RWPE1 (cell line): ENCODE measurements at regions not wholly inside any gene's neighbourhood (a gene's known extent, or its start where the extent isn't known, plus 50 kb on each side); places are given as distances from the start of the nearest gene placed in this dataset.
"Not testable (repeated sequence)": the region's sequence is repeated elsewhere in the genome, so short reads cannot be mapped to it uniquely, and the experiment has no call there.

Source experiments
- CTCF ChIA-PET: fragments of 350-600 bp; sonication (Branson Sonifier 250); formaldehyde crosslinking; extraction: SDS; loops from one replicate; lab custom pipeline; 2021; lab: Yijun Ruan, JAX
- POLR2A ChIA-PET: fragments of 400-600 bp; formaldehyde crosslinking; extraction: SDS; loops from one replicate; lab custom pipeline; 2020; ENCODE audit warnings: antibody characterized with exemption; ENCODE audit not compliant: low non-redundant PET; lab: Yijun Ruan, JAX
- DNase-seq: peaks from one replicate; pipeline ENCODE4 v3.0.0; 2012; ENCODE audit warnings: low spot score
- H3K27ac ChIP-seq: fragments of 450-650 bp; 2 replicates; pipeline ENCODE4 v1.5.1; 2017
- TF ChIP-seq, protein P1 (sequence below): fragments of 450-650 bp; conservative IDR thresholded peaks from 2 replicates; pipeline ENCODE4 v1.5.1; 2017; ENCODE audit warnings: low read depth, mild to moderate bottlenecking

DNA sequence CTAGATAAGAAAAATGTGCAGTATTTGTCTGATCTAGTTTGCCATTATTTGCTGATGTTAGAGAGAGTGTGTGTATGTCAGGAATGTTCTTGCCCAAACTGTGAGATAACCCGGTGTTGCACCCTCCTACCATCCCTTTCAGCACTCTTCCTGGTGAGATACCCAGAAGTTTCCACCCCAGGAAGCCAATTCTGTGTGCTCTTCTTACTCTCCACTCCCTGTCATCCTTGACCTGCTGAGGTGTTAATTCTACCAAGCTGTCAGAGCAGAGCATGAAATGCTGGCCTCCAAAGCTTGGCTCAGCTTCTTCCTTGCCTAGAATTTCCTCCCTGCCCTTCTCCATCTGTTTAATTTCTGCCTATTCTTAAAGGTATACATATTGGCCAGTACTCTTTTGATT is 237.3 kb upstream of the CNR1 start:
- POLR2A ChIA-PET, result no interaction called here
- no peak for DNase-seq

DNA sequence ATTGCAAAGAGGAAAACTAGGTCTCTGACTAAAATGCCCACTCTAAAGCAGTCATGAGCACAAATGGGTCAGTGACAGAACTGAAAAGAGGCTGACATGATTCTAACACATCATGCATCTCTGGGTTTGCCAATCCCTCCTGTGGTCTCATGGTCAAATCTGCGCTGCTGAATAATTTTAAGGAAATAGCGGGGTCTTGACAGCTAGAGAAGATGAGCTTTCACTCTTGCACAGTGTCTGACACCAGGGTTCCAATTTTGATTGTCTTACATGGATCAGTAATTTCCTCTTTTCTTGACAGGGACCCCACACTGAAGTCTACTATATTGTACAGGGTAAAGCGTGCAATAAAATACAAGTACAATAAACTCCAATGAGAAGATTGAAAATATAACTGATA is 236.8 kb upstream of the CNR1 start:
- no peak overlapping the region for H3K27ac ChIP-seq
- ChIA-PET CTCF (no interaction called here), POLR2A (no interaction called here)
- no peak for DNase-seq
- TF ChIP-seq, protein P1, sequence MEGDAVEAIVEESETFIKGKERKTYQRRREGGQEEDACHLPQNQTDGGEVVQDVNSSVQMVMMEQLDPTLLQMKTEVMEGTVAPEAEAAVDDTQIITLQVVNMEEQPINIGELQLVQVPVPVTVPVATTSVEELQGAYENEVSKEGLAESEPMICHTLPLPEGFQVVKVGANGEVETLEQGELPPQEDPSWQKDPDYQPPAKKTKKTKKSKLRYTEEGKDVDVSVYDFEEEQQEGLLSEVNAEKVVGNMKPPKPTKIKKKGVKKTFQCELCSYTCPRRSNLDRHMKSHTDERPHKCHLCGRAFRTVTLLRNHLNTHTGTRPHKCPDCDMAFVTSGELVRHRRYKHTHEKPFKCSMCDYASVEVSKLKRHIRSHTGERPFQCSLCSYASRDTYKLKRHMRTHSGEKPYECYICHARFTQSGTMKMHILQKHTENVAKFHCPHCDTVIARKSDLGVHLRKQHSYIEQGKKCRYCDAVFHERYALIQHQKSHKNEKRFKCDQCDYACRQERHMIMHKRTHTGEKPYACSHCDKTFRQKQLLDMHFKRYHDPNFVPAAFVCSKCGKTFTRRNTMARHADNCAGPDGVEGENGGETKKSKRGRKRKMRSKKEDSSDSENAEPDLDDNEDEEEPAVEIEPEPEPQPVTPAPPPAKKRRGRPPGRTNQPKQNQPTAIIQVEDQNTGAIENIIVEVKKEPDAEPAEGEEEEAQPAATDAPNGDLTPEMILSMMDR, result no peak

More for the DNA sequence above, 237.3 kb upstream of the CNR1 start:
- TF ChIP-seq, protein P1, result no peak
- CTCF ChIA-PET, result no interaction called here
- no peak overlapping the region for H3K27ac ChIP-seq

DNA sequence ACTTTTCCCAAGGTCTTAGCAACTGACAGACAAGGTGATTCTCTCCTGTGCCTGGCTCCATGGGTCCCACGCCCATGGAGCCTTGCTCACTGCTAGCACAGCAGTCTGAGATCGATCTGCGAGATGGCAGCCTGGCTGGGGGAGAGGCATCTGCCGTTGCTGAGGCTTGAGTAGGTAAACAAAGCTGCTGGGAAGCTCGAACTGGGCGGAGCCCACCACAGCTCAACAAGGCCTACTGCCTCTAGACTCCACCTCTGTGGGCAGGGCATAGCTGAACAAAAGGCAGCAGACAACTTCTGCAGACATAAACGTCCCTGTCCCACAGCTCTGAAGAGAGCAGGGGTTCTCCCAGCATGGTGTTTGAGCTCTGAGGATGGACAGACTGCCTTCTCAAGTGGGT is 224.9 kb upstream of the CNR1 start:
- CTCF ChIA-PET, POLR2A ChIA-PET, H3K27ac ChIP-seq, DNase-seq: not testable (repeated sequence)

DNA sequence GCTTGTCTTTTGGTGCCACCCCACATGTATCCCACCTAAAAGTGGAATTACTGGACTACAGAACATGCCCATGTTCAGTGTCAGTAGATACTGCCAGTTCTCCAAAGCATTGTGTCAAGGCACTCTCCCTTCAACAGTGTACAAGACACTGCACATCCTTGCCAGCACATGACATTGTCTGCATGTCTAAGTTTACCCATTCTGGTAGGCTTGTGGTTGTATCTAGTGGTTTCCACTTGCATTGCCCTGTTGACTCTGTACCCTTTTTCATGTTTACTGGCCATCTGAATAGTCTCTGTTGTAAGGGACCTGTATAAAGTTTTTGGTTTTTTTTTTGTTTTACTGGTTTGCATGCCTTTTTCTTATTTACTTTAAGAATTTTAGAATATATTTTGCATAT is 222.4 kb upstream of the CNR1 start:
- POLR2A ChIA-PET, result no interaction called here

DNA sequence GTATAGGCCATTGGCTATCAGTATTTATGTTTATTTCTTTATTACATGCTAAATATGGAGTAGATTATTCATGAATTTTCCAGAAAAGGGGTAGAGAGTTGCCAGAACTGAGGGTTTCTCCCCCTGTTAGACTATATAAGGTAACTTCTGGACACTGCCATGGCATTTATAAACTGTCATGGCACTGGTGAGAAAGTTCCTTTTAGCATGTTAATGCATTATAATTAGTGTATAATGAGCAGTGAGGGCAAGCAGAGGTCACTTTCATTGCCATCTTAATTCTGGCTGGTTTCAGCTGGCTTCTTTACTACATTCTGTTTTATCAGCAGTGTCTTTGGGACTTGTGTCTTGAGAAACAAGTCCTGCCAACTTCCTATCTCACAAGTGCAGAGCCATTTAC is 220.0 kb upstream of the CNR1 start:
- ChIA-PET CTCF (interaction anchor here (0.6 kb wide), 1 partner anchor 1388 kb away, joined by 6 read pairs; no protein-coding TSS in a partner anchor), POLR2A (no interaction called here)
- H3K27ac ChIP-seq, result no peak overlapping the region
- no peak for DNase-seq
- TF ChIP-seq, protein P1, result no peak

More for the DNA sequence above, 222.4 kb upstream of the CNR1 start:
- CTCF ChIA-PET, result no interaction called here
- no peak overlapping the region for H3K27ac ChIP-seq
- no peak for DNase-seq
- TF ChIP-seq, protein P1, result no peak

DNA sequence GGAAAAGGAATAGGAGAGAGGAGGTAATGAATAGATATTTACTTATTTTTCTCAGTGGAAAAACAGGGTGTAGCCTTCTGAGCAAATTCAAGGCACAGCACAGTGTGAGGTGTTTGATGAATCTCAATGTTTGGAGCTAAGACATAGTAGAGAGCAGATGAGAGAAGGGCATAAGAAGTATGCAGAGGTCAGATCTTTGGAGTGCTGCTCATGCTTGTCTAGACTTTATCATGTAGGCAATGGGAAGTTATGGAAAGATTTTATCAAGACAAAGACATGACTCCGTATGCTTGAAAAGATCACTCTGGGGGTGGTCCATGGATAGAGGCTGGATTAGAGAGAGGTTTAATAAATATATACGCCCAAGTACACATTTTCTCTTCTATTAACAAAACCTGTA is 217.0 kb upstream of the CNR1 start:
- TF ChIP-seq, protein P1, result no peak
- H3K27ac ChIP-seq, result no peak overlapping the region
- DNase-seq, result no peak
- ChIA-PET POLR2A (no interaction called here), CTCF (interaction anchor here (0.6 to 0.8 kb wide), 2 partner anchors 279 to 925 kb away, joined by 3 read pairs; no protein-coding TSS in a partner anchor)

DNA sequence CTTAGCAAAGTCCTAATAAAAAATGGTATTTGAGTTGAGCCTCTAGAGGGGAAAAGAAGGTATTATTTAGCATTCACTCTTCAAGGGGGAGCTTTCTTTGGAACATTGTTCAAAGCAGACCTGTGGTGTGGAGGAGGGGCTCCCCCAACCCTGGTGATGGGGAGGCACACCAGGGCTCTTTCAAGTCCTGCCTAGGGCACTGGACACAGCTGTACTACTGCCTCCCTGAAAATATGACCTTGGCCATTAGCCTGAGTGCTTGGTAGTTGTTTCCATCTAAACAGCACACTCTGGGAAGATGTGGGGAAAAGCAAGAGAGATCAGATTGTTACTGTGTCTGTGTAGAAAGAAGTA is 215.1 kb upstream of the CNR1 start:
- TF ChIP-seq, protein P1, result no peak
- no peak overlapping the region for H3K27ac ChIP-seq
- ChIA-PET POLR2A (no interaction called here), CTCF (no interaction called here)
- DNase-seq, result no peak
